GM18502 (cell line): ENCODE measurements at regions not wholly inside any gene's neighbourhood (a gene's known extent, or its start where the extent isn't known, plus 50 kb on each side); places are given as distances from the start of the nearest gene placed in this dataset.

Experiments
- ATAC-seq: cut with Tn5 transposase; IDR thresholded peaks from one replicate; pipeline ENCODE4 v1.9.1; 2021; ENCODE audit warnings: mild to moderate bottlenecking; ENCODE audit not compliant: unreplicated experiment, poor library complexity

DNA sequence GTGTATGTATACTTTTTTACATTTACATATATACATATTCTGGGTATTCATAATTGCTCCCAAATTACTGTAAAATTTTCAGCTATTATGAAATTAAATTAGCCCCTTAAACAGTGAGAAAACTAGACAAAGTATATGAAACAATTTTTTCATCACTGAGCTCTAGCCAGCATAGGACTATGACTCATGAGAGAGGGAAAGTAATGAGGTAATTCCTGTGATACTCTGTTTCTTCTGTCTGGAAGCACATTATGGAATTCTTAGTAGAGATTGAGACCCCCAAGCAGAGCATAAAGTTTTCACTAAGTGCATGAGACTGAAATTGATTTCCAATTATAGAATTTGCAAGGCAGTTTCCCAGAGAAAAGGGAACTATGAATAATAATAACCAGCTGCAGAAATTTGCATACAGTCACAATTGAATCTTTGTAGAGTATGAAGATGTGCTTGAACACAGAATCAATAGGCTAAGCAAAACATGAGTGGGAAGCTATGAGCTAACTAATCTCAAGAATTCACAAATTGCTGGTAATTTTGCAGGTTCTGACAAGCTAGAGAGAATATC, 779.3 kb downstream of the ARAP2 start:
- ATAC-seq = no peak

DNA sequence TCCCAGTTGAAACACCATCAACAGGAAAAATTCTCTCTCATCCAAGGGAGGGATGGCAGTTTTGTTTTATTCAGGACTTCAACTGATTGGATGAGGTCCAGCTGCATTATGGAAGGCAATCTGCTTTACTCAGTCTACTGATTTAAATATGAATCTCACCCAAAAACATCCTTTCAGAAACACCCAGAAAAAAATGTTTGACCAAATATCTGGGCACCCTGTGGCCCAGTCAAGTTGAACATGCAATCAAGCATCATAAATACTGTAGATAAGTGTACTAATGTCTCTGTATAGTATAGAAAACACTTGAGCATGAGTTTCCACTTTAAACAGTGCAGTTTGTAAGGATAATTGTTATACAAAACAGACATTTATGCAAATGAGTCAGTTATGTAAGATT, 753.2 kb downstream of the ARAP2 start:
- no peak for ATAC-seq

DNA sequence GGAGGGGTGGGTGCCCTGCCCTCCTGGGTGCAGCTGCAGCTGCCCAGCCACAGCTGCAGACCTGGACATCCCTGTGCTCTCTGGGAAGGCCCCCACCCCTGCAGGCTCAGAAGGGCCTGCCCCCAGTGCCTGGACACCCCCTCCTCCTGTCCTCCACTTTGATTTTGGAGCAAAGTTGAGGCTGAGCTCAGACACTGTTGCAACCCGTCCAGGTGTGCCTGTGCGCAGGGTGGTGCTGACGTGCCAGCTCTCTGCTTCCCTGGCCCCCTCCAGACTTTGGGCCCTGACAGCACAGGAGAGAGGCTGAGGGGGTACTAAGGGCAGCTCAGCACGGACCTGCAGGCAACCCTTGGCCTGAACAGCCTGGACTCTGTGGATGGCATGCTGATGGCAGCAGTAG, 750.3 kb downstream of the ARAP2 start:
- ATAC-seq = no peak

DNA sequence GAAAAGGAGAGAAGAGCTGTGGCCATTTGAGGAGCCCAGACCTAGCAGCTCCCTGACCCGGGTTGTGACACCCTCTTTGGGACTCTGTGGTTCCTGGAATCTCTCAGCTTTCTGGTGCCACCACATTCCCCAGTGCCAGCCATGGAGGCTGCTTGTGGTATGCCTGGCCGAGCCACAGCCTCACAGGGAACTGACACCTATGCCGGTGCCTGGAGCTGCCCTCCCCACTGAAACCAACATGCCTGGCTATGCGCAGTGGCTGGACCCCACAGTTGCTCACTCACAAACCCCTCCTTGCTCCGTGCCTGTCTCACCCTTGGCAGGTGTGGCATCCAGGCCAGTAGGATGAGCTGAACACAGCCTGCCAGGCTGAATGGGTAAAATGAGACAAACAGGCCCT, 749.4 kb downstream of the ARAP2 start:
- ATAC-seq = no peak

DNA sequence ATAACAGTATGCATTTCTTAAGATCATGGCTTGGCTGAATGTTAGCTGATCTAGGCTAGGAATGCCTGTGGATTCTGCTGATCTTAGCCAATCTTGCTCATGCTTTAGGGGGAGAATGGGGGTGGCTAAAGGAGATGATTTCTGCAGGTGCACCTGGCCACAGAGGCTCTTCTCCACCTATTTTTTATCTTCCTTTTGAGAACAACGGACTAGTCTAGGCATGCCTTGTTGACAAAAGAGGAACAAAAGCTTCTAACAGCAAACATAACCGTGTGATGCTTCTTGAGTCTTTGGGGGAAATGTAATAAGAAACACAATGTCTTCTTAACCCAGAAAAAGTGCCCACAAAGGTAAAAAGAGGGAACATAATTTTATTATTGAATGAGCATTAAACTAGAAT, 743.5 kb downstream of the ARAP2 start:
- ATAC-seq = no peak

DNA sequence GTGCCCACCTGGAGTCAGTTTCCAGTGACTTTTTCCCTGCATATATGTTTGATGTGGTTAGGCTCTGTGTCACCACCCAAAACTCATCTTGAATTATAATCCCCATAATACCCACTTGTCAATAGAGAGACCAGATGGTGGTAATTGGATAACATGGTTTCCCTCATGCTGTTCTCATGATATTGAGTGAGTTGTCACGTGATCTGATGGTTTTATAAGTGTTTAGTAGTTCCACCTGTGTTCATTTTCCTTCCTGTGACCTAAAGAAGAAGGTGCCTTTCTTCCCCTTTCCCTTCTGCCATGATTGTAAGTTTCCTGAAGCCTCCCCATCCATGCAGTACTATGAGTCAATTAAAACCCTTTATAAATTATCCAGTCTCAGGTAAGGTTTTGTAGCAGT, 740.9 kb downstream of the ARAP2 start:
- ATAC-seq = no peak

DNA sequence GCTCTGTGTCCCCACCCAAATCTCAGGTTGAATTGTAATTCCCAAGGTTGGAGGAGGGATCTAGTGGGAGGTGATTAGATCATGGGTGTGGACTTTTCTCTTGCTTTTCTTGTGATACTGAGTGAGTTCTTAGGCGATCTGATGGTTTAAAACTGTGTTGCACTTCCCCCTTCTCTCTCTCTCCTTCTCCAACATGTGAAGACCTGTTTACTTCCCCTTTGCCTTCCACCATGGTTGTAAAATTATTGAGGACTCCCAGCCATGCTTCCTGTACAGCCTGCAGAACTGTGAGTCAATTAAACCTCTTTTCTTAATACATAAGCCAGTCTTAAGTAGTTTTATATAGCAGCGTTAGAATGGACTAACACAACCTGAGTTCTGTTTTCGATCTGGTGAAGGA, 738.2 kb downstream of the ARAP2 start:
- ATAC-seq = no peak

DNA sequence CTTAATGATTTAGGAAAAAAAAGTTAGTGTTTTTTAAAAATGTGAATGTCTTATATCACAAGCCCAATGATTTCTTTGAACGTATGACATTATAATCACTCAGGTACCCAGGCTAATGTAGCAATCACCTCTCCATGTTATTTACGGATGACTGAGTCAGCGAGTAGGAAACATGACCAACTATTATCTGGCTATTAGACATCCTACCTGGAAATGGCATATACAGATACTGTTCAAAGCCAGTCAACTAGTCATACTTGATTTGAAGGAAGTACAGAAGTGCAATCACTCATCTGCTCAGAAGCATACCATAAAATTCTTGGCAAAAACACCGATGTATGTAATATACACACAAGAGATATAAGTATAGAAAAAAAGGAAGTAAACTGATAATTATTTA, 732.5 kb downstream of the ARAP2 start:
- no peak for ATAC-seq

DNA sequence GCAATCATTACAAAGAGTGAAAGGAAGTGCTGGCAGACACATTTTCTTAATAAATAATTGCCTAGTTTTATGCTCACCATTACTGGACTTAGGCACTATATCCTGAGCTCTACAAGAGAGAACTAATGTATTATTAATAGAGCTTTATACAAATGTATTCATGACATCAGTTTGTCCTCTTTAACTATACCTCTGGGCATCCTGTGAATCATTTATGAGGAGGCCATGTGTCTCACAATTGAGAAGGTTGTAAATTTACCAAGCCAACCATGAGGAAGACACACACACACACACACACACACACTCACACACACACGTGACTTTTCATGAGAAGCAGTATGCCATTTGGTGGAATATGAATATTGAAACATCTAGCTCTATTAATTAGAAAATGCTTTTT, 728.2 kb downstream of the ARAP2 start:
- ATAC-seq = no peak

DNA sequence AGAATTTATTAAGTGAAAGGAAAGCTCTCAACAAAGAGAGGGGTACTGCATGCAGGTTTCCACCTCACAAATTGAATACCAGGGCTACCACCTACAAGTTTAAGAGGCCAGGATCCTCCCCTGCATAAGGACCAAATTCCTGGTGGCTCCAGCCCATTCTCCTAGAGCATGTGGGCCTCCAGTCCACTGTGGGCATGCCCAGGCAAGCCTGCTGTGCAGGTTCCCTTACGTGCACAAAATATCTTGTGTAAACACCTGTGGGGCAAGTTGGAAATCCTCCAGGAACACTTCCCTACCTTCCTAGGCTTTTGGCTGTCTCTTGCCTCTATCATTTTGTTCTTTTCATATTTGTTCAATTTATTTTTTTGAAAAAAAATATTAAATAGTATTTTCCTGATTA, 724.3 kb downstream of the ARAP2 start:
- ATAC-seq = no peak

DNA sequence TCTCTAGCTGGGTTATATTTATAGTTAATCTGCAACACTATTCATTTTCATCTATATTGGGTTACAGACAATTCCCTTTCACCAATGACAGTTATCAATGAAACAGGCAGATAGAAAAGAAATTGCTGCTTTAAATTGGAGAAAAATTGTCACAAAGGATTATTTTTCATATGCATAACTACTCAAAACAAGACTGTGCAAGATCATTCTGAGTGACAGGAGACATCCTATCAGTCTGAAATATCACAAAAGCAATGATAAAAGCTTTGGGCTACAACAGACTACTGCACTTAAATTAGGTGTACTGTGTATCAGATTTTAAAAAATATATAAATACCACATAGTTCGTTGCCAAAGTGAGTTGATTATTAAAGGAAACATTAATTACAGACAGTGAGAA, 722.6 kb downstream of the ARAP2 start:
- ATAC-seq = no peak

DNA sequence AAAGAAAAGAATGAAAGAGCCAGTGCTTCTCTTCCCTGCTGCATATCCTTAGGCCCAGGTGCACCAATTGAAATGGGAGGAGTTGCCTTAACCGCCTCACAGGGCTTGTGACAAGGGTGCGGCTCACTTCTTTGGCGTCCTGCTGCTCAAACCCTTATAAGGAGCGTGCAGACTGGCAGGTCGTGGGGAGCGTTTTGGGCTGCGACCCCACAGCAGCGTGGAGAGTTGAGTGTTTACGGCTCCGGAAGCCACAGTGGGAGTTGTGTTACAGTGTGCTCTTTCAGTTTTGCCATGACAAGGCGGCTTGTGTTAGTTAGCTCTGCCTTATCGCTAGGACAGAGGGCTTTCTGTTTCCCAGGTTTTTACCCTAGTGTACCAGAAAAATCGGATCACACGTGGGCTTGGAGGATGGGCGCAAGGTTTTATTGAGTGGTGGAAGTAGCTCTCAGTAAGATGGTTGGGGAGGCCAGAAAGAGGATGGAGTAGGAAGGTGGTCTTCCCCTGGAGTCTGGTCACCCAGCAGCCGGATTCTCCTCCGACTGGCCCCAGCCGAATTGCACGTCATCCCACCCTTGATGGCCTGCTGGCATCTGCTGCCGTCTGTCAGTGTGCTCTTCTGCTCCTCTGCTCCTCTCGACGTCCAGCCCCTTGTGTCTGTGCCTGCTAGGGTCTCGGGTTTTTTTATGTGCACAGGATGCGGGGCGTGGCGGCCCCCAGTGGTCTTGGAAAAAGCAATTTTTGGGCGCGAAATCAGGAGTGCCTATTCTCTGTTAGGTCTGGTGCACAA, 718.9 kb downstream of the ARAP2 start:
- ATAC-seq = no peak

DNA sequence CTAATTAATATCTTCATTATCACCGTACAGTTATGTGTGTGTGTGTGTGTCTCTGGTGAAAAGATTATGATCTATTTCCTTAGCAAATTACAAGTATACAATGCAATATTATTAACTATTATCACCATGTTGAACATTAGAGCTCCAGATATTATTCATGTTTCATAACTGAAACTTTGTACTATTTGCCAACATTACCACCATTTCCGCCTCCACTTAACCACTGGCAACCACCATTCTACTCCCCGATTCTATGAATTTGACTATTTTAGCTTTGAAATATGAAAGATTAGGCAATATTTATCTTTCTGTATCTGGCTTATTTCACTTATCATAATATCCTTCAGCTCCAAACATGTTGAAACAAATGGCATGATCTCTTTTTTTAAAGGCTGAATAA, 717.9 kb downstream of the ARAP2 start:
- ATAC-seq = no peak

DNA sequence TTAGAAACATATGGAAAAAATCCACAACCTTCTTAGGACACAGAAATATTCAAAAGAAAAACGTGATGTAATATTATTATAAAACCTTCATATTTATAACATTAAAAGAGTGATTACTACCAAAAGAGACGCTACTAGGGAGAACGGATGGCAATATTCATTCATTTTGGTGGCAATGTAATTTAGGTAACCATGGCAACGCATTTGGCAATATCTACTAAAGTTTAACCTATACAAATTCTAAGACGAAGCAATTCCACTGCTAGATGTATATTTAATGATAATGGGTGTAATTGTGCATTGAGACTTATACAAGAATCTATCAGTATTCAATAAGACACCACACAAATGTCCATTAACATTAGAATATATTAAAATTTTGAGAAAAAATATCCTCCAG, 709.4 kb downstream of the ARAP2 start:
- ATAC-seq = no peak

DNA sequence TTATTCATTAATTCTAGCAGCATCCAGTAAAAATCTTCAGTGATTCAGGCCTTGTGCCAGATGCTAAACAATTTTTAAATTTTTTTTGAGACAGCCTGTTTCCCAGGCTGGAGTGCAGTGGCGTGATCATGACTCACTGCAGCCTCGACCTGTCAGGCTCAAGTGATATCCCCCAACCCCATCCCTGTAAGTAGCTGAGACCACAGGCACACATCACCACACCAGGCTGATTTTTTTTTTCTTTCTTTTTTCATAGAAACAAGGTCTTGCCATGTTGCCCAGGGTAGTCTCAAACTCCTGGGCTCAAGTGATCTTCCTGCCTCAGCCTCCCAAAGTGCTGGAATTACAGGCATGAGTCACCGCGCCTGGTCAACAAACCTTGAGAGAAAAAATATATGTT, 705.5 kb downstream of the ARAP2 start:
- ATAC-seq = no peak

DNA sequence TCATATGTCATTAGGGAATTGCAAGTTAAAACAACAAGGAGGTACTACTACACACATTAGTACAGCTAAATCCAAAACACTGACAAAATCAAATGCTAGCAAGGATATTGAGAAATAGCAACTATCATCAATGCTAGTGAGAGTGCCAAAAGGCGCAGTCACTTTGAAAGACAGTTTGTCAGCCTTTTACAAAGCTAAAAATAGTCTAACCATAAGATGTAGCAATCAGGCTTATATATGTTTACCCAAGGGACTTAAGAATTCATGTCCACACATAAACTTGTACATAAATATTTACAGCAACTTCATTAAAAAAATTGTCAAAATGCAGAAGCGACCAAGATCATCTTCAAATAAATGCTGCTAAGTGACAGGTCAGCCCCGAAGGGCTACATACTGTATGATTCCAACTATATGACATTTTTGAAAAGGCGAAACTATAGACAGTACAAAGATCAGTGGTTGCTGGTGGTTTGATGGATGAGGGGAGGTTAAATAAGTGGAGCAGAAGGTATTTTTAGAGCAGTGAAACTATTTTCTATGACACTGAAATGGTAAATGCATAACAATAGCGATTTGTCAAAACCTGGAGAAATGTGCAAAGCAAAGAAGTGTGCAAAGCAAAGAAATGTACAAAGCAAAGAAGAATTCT, 704.8 kb downstream of the ARAP2 start:
- no peak for ATAC-seq

DNA sequence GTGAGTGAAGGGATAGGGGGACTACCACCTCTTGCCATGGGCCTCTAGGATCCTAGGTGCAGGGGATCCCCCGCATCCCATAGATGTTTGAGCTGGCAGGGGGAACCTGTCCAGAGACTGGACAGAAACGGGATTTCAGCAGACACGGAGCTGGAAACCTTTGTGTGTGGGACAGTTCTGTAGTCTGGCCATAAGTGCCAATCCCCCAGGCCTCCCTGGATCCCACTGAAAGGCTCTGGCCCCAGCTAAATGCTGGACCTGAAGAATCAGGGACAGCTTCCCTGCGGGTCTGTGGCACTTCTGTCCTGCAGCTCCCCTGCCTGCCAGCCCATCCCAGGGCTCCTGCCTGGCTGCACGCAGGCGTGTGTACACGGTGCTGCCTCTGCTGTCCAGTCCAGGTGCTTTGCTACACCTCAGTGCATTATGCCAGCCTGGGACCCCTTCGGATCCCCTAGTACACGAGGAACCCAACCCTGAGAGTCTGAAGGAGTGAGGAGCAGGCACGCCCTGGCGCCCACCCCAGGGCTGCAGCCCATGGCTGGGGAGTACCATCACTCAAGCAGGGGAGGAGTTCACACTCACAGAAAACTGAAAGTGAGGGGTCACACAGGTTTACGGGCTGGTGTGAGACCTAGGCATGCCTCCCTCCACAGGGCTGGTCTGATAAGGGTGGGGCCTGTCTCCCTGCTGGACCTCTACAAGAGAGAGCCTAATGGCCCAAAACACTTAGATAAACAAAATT, 703.0 kb downstream of the ARAP2 start:
- no peak for ATAC-seq

DNA sequence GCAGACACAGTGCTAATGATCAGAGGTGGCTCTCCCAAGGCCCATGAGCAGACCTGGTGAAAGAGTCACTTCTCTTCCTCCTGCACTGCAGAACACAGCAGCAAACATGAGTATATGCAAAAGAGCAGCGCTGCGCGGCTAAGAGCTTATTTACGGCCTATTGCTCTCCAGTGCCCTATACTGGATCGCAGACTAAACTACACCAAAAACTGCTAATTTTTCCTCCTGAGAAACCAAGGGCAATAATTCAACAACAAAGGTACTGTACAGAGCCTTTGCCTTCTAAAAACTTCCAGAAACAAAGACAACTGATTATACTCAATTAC, 702.5 kb downstream of the ARAP2 start:
- ATAC-seq = no peak

DNA sequence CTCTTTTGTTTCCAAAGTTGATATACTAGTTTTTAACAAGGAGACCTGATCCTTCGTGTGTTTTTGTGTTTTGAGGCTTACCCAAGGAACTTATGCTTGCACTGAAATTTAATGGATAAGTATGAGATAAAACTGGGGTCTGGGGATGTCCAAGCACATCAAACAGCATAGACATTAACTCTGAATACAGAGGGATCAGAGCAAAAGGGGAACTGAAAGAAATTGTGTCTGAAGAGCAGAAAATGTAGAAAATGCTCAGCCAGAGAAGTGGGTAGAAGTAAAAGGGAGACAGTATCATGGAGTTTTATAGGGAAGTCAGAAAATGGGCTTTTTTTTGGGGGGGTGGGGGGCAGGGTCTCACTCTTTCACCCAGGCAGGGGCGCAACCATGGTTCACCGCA, 695.4 kb downstream of the ARAP2 start:
- ATAC-seq = no peak

DNA sequence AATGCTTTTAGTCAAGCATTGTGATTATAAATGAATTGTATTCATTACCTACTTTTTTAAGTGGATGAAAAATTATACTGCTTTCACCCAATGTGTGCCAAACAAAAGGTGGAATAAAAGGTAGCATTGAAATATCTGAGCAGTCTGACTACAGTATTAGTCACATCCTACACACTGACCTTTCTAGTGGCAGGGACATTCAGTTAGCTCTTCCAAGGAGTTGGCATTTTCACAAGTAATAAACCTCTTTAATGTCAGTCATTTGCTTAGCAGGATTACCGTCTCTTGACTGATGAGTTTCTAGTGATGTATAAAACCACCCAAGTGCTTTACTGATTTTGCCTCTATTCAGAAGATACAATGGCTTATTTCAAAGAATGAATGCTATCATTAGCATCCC, 687.9 kb downstream of the ARAP2 start:
- no peak for ATAC-seq

DNA sequence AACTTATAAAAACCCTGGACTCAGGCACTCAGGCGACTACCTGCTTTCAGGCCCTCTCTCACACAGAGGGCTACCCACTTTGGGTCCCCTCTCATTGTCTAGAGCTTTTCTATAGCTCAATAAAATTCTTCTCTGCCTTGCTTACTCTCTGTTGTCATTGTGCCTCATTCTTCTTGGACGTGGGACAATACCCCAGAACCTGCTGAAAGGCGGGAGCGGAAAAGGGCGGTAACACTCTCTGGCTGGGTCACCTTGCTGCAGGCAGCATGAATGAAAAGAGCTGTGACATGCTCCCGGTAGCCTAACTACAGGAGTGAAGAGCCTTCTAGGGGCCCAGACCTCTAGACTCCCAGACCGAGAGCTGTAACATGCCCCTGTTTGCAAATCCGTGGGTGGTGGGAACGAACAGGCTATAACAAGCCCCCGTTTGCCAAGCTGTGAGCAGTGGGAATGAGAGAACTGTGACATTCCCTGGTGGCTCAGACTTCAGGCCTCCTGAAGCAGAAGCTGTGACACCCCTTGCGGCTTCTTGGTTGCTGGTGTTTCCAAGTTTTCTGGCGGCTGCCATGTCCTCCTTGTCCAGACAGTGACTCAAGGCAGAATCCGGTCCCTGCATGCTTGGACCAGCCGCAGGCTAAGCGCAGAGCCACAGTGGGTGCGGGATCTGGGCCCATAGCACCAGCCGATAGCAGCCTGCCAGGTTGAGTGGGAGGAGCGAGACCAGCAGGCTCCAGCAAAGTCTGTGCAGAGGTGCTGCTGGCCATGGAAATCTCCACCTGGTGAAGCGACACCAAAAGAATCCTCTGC, 684.6 kb downstream of the ARAP2 start:
- ATAC-seq = no peak
